ENCODE measurements at regions not wholly inside any gene's neighbourhood (a gene's known extent, or its start where the extent isn't known, plus 50 kb on each side); places are given as distances from the start of the nearest gene placed in this dataset.

- no peak for TF ChIP-seq CTCF (IDR thresholded peaks at IDR 0.05)
- no peak for TF ChIP-seq POLR2A (IDR thresholded peaks at IDR 0.05)
- no peak for TF ChIP-seq EP300 (IDR thresholded peaks at IDR 0.05)
Measured at GRCh38 chr12:34126239-34126641, 103.9 kb downstream of the ALG10 start.
